ENCODE measurements at regions not wholly inside any gene's neighbourhood (a gene's known extent, or its start where the extent isn't known, plus 50 kb on each side); places are given as distances from the start of the nearest gene placed in this dataset.

GRCh38 chr12:83603106-83603505 lies 916.4 kb downstream of the TMTC2 start:
- TF ChIP-seq, protein P1, sequence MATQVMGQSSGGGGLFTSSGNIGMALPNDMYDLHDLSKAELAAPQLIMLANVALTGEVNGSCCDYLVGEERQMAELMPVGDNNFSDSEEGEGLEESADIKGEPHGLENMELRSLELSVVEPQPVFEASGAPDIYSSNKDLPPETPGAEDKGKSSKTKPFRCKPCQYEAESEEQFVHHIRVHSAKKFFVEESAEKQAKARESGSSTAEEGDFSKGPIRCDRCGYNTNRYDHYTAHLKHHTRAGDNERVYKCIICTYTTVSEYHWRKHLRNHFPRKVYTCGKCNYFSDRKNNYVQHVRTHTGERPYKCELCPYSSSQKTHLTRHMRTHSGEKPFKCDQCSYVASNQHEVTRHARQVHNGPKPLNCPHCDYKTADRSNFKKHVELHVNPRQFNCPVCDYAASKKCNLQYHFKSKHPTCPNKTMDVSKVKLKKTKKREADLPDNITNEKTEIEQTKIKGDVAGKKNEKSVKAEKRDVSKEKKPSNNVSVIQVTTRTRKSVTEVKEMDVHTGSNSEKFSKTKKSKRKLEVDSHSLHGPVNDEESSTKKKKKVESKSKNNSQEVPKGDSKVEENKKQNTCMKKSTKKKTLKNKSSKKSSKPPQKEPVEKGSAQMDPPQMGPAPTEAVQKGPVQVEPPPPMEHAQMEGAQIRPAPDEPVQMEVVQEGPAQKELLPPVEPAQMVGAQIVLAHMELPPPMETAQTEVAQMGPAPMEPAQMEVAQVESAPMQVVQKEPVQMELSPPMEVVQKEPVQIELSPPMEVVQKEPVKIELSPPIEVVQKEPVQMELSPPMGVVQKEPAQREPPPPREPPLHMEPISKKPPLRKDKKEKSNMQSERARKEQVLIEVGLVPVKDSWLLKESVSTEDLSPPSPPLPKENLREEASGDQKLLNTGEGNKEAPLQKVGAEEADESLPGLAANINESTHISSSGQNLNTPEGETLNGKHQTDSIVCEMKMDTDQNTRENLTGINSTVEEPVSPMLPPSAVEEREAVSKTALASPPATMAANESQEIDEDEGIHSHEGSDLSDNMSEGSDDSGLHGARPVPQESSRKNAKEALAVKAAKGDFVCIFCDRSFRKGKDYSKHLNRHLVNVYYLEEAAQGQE (IDR thresholded peaks at IDR 0.05) = no peak
- TF ChIP-seq JUND (IDR thresholded peaks at IDR 0.05) = no peak
- TF ChIP-seq GABPA (IDR thresholded peaks at IDR 0.05 in 1 of 2, conservative IDR thresholded peaks at IDR 0.05 in 1 of 2) = no peak
- no peak for TF ChIP-seq YY1 (IDR thresholded peaks at IDR 0.05)
- TF ChIP-seq HNF4G (IDR thresholded peaks at IDR 0.05) = no peak
- TF ChIP-seq, protein P2, sequence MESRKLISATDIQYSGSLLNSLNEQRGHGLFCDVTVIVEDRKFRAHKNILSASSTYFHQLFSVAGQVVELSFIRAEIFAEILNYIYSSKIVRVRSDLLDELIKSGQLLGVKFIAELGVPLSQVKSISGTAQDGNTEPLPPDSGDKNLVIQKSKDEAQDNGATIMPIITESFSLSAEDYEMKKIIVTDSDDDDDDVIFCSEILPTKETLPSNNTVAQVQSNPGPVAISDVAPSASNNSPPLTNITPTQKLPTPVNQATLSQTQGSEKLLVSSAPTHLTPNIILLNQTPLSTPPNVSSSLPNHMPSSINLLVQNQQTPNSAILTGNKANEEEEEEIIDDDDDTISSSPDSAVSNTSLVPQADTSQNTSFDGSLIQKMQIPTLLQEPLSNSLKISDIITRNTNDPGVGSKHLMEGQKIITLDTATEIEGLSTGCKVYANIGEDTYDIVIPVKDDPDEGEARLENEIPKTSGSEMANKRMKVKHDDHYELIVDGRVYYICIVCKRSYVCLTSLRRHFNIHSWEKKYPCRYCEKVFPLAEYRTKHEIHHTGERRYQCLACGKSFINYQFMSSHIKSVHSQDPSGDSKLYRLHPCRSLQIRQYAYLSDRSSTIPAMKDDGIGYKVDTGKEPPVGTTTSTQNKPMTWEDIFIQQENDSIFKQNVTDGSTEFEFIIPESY (IDR thresholded peaks at IDR 0.05) = no peak
- no peak for TF ChIP-seq EGR1 (IDR thresholded peaks at IDR 0.05; ENCODE audit: low read depth in 2 of 2)
- no peak for TF ChIP-seq SP1 (IDR thresholded peaks at IDR 0.05)
- TF ChIP-seq RAD21 (IDR thresholded peaks at IDR 0.05) = no peak
- TF ChIP-seq CTCF (IDR thresholded peaks at IDR 0.05; ENCODE audit: low read depth, low read length, missing input control) = no peak
- no peak for TF ChIP-seq NR2F2 (IDR thresholded peaks at IDR 0.05)
- TF ChIP-seq RXRA (IDR thresholded peaks at IDR 0.05) = no peak
- TF ChIP-seq TAF1 (conservative IDR thresholded peaks at IDR 0.05) = no peak
- H3K4me3 ChIP-seq (ENCODE audit: low read depth in 1 of 3, low read length in 3 of 3) = no peak overlapping the region
- no peaks in the 10 kb centered on the region for H3K4me1 ChIP-seq (ENCODE audit: control insufficient read depth in 4 of 4, insufficient read depth in 4 of 4, low read length in 3 of 4)
- no peak overlapping the region for H3K27ac ChIP-seq (ENCODE audit: low read depth in 1 of 2, low read length in 2 of 2)
- no peak for DNase-seq (ENCODE audit: low spot score)
- H3K9ac ChIP-seq (ENCODE audit: low read depth in 1 of 2, low read length in 2 of 2) = no peak overlapping the region
- H3K27me3 ChIP-seq (ENCODE audit: control insufficient read depth in 4 of 4, insufficient read depth in 4 of 4, low read length in 3 of 4) = no peaks in the 10 kb centered on the region
- no peaks in the 10 kb centered on the region for H3K36me3 ChIP-seq (ENCODE audit: control insufficient read depth in 4 of 4, insufficient read depth in 3 of 4, low read depth in 1 of 4, low read length in 3 of 4)
- H3K9me3 ChIP-seq (ENCODE audit: control insufficient read depth in 4 of 4, low read length in 3 of 4) = peaks cover 0 to 5% (median 1%) of the 10 kb centered on the region in 4 donors
- 88% methylated on average over 1 of the region's 1 CpG for WGBS

GRCh38 chr12:83575326-83575725 lies 888.6 kb downstream of the TMTC2 start:
- TF ChIP-seq, protein P1 (IDR thresholded peaks at IDR 0.05) = no peak
- no peak for TF ChIP-seq JUND (IDR thresholded peaks at IDR 0.05)
- no peak for TF ChIP-seq TAF1 (conservative IDR thresholded peaks at IDR 0.05)
- no peak for TF ChIP-seq HNF4A (conservative IDR thresholded peaks at IDR 0.05)
- no peak for TF ChIP-seq NR2F2 (IDR thresholded peaks at IDR 0.05)
- TF ChIP-seq, protein P3, sequence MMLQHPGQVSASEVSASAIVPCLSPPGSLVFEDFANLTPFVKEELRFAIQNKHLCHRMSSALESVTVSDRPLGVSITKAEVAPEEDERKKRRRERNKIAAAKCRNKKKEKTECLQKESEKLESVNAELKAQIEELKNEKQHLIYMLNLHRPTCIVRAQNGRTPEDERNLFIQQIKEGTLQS (IDR thresholded peaks at IDR 0.05) = no peak
- TF ChIP-seq FOXA2 (IDR thresholded peaks at IDR 0.05) = no peak
- TF ChIP-seq SP1 (IDR thresholded peaks at IDR 0.05) = no peak
- TF ChIP-seq EGR1 (IDR thresholded peaks at IDR 0.05; ENCODE audit: low read depth in 2 of 2) = no peak
- no peak for TF ChIP-seq RAD21 (IDR thresholded peaks at IDR 0.05)
- TF ChIP-seq GABPA (IDR thresholded peaks at IDR 0.05 in 1 of 2, conservative IDR thresholded peaks at IDR 0.05 in 1 of 2) = no peak
- 77% methylated on average over 3 of the region's 3 CpGs for WGBS
- H3K27ac ChIP-seq (ENCODE audit: low read depth in 1 of 2, low read length in 2 of 2) = no peak overlapping the region

More at GRCh38 chr12:83575326-83575725, 888.6 kb downstream of the TMTC2 start:
- DNase-seq (ENCODE audit: low spot score) = no peak
- Histone ChIP-seq H3K4me3 (ENCODE audit: low read depth in 1 of 3, low read length in 3 of 3) (no peak overlapping the region), H3K4me1 (ENCODE audit: control insufficient read depth in 4 of 4, insufficient read depth in 4 of 4, low read length in 3 of 4) (no peaks in the 10 kb centered on the region), H3K36me3 (ENCODE audit: control insufficient read depth in 4 of 4, insufficient read depth in 3 of 4, low read depth in 1 of 4, low read length in 3 of 4) (no peaks in the 10 kb centered on the region), H3K9me3 (ENCODE audit: control insufficient read depth in 4 of 4, low read length in 3 of 4) (no peaks in the 10 kb centered on the region), H3K27me3 (ENCODE audit: control insufficient read depth in 4 of 4, insufficient read depth in 4 of 4, low read length in 3 of 4) (no peaks in the 10 kb centered on the region), H3K9ac (ENCODE audit: low read depth in 1 of 2, low read length in 2 of 2) (no peak overlapping the region)
